ENCODE measurements at regions not wholly inside any gene's neighbourhood (a gene's known extent, or its start where the extent isn't known, plus 50 kb on each side); places are given as distances from the start of the nearest gene placed in this dataset.

- TF ChIP-seq CTCF (conservative IDR thresholded peaks at IDR 0.05; ENCODE audit: low read depth, low read length): no peak
- TF ChIP-seq EZH2 (IDR thresholded peaks at IDR 0.05; ENCODE audit: low read length, unreplicated experiment): no peak
- no peak for TF ChIP-seq EZH2phosphoT487 (IDR thresholded peaks at IDR 0.05; ENCODE audit: borderline replicate concordance, low read length)
These were observed 54.3 kb upstream of the CIT start for GRCh38 chr12:119931402-119931801.
